HFFc6 (cell line): ENCODE measurements at regions not wholly inside any gene's neighbourhood (a gene's known extent, or its start where the extent isn't known, plus 50 kb on each side); places are given as distances from the start of the nearest gene placed in this dataset.

Source experiments
- DNase-seq: peaks from one replicate; pipeline ENCODE4 v3.0.0-alpha.2; 2018
- H3K27ac Mint-ChIP-seq: 2 replicates; pipeline ENCODE4 v1.8.0; 2020; ENCODE audit warnings: mild to moderate bottlenecking, mixed read lengths
- H3K27me3 Mint-ChIP-seq: 2 replicates; pipeline ENCODE4 v1.8.0; 2021; ENCODE audit warnings: mild to moderate bottlenecking, moderate library complexity, mixed read lengths; ENCODE audit not compliant: insufficient read depth
- H3K36me3 Mint-ChIP-seq: 2 replicates; pipeline ENCODE4 v1.8.0; 2021; ENCODE audit warnings: low read depth, mixed read lengths
- H3K4me1 Mint-ChIP-seq: 2 replicates; pipeline ENCODE4 v1.8.0; 2020; ENCODE audit warnings: low read depth, mixed read lengths
- H3K4me3 Mint-ChIP-seq: 2 replicates; pipeline ENCODE4 v1.8.0; 2020; ENCODE audit warnings: mild to moderate bottlenecking, moderate library complexity, mixed read lengths
- H3K9me3 Mint-ChIP-seq: 2 replicates; pipeline ENCODE4 v1.8.0; 2020; ENCODE audit warnings: mild to moderate bottlenecking, mixed read lengths
- CTCF ChIP-seq: fragments of 200-600 bp; sonication (generic); IDR thresholded peaks from 2 replicates; pipeline ENCODE4 v1.5.0; 2021; ENCODE audit warnings: antibody characterized with exemption, mild to moderate bottlenecking

GRCh38 chr15:92283813-92284212 lies 109.9 kb upstream of the ST8SIA2 start:
- DNase-seq = no peak
- H3K9me3 Mint-ChIP-seq = peaks cover 25% of the 10 kb centered on the region
- TF ChIP-seq CTCF = no peak
- no peak overlapping the region for H3K27ac Mint-ChIP-seq
- no peaks in the 10 kb centered on the region for H3K36me3 Mint-ChIP-seq
- no peaks in the 10 kb centered on the region for H3K4me1 Mint-ChIP-seq
- no peak overlapping the region for H3K4me3 Mint-ChIP-seq
- H3K27me3 Mint-ChIP-seq = no peaks in the 10 kb centered on the region

- DNase-seq = no peak
- H3K36me3 Mint-ChIP-seq = no peaks in the 10 kb centered on the region
- no peak overlapping the region for H3K4me3 Mint-ChIP-seq
- H3K27ac Mint-ChIP-seq = no peak overlapping the region
- peaks cover 19% of the 10 kb centered on the region for H3K9me3 Mint-ChIP-seq
- no peaks in the 10 kb centered on the region for H3K4me1 Mint-ChIP-seq
- TF ChIP-seq CTCF = no peak
- H3K27me3 Mint-ChIP-seq = no peaks in the 10 kb centered on the region; the same call in 1 of the 2 replicates
Observed at GRCh38 chr15:92288755-92289154, 104.9 kb upstream of the ST8SIA2 start.

GRCh38 chr15:92289733-92290132 lies 103.9 kb upstream of the ST8SIA2 start:
- peaks cover 19% of the 10 kb centered on the region for H3K9me3 Mint-ChIP-seq
- H3K4me3 Mint-ChIP-seq = no peak overlapping the region
- TF ChIP-seq CTCF = no peak
- H3K36me3 Mint-ChIP-seq = no peaks in the 10 kb centered on the region
- DNase-seq = no peak
- no peak overlapping the region for H3K27ac Mint-ChIP-seq
- H3K27me3 Mint-ChIP-seq = no peaks in the 10 kb centered on the region; the same call in 1 of the 2 replicates
- no peaks in the 10 kb centered on the region for H3K4me1 Mint-ChIP-seq

GRCh38 chr15:92290359-92290992 lies 103.2 kb upstream of the ST8SIA2 start:
- TF ChIP-seq CTCF = no peak
- Mint-ChIP-seq H3K9me3 (peaks cover 26% of the 10 kb centered on the region), H3K27me3 (no peaks in the 10 kb centered on the region; the same call in 1 of the 2 replicates), H3K4me1 (no peaks in the 10 kb centered on the region), H3K4me3 (no peak overlapping the region), H3K36me3 (no peaks in the 10 kb centered on the region), H3K27ac (no peak overlapping the region)
- no peak for DNase-seq

- Mint-ChIP-seq H3K9me3 (peaks cover 26% of the 10 kb centered on the region), H3K27me3 (no peaks in the 10 kb centered on the region; the same call in 1 of the 2 replicates), H3K4me3 (no peak overlapping the region), H3K36me3 (no peaks in the 10 kb centered on the region), H3K4me1 (no peaks in the 10 kb centered on the region), H3K27ac (no peak overlapping the region)
- no peak for DNase-seq
- no peak for TF ChIP-seq CTCF
Observed at GRCh38 chr15:92291900-92292299, 101.8 kb upstream of the ST8SIA2 start.
